GM12864 (cell line): ENCODE measurements at regions not wholly inside any gene's neighbourhood (a gene's known extent, or its start where the extent isn't known, plus 50 kb on each side); places are given as distances from the start of the nearest gene placed in this dataset.
A peak's percentile ranks its signal among the peaks of the same experiment; 100 is the strongest.

Experiments used
- DNase-seq: peaks from one replicate; pipeline ENCODE4 v3.0.0-alpha.2; 2011; ENCODE audit warnings: low read depth
- H3K4me3 ChIP-seq: 2 replicates; pipeline ENCODE4 v1.5.1; 2011; ENCODE audit warnings: mild to moderate bottlenecking, low read depth, low read length, control low read depth
- TF ChIP-seq, protein P1 (sequence below): IDR thresholded peaks from 2 replicates; pipeline ENCODE4 v1.5.1; 2011; ENCODE audit warnings: low read depth, mild to moderate bottlenecking, moderate library complexity, low read length, control low read depth, inconsistent platforms; ENCODE audit errors: missing control alignments

DNA sequence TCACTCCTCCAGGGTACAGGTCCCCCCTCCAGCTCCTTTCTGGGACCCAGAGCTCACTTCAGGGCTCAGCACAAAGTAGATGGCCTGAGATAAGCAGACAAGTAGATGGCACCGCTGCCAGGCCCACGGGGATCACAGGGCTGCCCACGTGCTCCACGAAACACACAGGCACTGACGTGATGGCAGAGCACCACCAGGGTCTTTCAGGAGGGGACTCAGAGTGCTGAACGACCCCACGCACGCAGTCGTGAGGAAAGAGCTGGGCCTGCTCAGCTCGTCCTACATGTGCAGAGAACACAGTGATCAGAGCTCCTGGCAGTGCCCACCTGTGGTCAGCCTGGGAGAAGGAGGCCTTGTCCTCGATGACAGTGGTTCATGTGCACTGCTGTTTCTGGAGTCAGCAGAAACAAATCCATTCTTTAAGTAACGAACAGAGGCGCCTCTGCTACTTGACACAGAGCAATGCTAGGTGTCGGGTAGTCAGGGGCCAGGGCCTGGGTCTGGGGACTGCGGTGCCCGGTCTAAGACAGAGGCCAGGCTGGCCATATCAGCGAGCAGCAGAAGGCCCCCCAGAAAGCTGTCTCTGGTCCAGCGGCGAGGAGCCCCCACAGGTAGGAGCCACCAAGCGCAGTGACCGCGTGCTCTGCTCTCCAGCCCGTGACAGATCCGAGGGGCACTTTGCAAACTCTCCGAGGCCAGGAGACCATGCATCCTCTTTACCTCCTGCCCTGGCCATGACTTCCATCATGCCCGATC lies 129.8 kb upstream of the FAM20C start:
- DNase-seq, result no peak

DNA sequence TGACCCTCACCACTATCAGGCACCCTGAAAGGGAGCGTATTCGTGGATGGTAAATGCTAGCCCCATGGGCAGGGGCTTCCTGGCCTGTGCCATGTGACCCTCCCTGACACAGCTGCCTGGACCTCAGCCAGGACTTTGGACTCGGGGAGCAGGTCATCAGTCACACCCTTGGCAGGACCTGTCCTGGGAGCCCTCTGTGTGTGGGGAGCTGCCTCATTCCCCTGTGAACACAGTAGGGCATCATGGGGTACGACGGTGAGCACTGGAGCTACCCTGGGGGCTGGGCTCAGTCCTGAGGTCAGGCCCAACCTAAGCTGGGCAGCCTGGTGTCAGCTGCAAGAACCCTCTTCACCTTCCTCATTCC lies 129.3 kb upstream of the FAM20C start:
- H3K4me3 ChIP-seq, result no peak overlapping the region
- DNase-seq, result no peak
- TF ChIP-seq, protein P1, sequence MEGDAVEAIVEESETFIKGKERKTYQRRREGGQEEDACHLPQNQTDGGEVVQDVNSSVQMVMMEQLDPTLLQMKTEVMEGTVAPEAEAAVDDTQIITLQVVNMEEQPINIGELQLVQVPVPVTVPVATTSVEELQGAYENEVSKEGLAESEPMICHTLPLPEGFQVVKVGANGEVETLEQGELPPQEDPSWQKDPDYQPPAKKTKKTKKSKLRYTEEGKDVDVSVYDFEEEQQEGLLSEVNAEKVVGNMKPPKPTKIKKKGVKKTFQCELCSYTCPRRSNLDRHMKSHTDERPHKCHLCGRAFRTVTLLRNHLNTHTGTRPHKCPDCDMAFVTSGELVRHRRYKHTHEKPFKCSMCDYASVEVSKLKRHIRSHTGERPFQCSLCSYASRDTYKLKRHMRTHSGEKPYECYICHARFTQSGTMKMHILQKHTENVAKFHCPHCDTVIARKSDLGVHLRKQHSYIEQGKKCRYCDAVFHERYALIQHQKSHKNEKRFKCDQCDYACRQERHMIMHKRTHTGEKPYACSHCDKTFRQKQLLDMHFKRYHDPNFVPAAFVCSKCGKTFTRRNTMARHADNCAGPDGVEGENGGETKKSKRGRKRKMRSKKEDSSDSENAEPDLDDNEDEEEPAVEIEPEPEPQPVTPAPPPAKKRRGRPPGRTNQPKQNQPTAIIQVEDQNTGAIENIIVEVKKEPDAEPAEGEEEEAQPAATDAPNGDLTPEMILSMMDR, result no peak

More for the DNA sequence above, 129.8 kb upstream of the FAM20C start:
- no peak overlapping the region for H3K4me3 ChIP-seq
- TF ChIP-seq, protein P1, result no peak

DNA sequence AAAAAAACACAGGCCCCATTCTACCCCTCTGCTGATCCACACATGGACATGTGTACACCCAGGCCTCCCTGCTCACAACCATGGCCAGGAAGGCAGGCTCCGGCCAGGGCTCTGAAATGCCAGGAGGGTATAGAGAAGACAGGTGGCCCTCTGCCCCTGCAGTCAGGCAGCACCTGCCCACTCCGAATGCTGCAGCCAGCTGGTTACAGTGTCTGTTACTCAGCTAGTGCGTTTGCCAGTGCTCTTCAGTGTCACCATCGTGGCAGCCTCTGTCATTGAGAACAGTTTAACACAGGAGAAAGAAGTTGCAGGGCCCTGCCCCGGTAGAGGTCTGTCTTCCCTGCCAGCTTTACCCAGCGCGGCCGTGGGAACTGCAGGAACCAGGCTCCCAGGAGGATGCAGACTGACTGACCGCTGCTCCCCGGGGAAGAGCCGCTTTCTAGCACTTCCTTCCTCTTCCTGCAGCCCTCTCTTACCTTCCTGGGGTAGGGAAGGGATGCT lies 128.8 kb upstream of the FAM20C start:
- TF ChIP-seq, protein P1, result no peak
- no peak for DNase-seq
- H3K4me3 ChIP-seq, result no peak overlapping the region

DNA sequence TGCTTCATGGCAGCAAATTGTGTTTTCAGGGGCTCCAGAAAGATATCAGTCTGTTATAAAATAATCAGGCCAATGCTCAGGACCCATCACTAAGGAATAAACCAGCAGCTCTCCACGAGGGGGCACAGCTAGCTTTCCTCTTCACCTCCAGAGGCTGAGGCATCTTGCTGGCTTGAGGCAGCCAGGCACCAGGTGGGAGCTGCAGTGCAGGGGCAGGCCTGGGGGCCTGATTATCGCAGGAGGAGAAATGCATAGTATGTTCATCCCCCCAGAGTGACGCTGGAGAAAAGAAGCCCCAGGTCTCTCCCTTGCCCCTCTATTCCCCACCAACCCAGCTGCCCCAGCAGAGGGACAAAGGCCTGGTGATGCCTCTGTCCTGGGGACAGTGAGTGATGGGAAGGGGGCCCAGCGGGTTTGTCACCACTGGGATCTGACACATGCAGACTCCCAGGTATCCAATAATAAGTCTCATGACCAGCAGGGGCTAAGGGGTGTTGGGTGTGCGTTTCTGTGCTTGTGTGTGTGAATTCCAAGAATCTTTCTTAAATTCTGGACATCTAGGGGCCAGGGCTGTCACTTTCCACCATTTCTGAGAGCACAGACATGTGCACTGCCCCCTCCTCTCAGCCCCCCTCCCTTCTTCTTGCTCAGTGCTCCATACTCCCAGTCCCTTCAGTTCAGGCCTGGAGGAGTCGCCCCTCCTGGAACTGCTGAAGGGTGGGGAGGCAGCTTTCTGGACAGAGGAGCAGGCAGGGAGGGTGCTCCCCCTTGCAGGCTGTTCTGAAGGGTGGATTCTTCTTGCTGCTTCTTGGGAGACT lies 128.1 kb upstream of the FAM20C start:
- TF ChIP-seq, protein P1, result peak; percentile 12
- DNase-seq, result no peak
- no peak overlapping the region for H3K4me3 ChIP-seq

DNA sequence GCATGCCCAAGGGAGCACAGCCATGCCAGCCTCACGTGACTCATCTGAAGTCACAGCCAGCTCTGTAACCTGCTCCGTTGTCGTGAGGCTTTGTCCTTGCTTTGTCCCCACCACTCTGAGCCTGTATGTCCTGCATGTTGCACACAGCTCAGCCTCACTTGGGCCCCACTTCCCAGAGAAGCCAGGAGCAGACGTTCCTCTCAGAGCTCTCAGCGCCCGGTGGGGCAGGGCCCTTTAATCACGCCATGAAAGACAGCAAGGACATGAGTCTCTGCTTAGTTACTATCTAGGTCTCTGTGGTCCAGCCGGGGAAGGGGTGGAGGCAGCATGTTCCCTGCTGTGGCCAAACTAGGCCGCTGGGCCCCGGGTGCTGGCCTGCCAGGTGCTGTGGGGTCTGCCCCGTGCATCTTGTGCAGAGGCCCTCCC lies 127.4 kb upstream of the FAM20C start:
- no peak for DNase-seq
- H3K4me3 ChIP-seq, result no peak overlapping the region
- TF ChIP-seq, protein P1, result no peak

DNA sequence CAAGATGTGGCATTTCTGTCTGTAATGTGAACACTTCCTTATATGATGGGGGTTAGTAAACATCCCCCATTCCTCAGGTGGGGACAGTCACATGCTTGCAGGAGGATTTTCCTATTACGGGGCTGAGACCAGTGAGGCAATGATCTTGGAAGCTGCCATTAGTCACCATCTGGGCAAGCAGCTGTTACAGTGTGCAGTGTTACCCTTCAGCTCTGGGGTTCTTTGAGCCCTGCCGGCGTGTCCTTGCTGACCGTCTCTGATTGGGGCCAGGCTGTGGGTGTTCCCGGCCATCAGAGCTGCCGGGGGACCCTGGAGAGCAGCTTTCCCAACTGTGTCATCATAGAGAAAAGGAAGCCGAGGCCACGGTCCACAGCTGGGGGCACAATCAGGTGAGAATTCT lies 126.8 kb upstream of the FAM20C start:
- DNase-seq, result no peak
- TF ChIP-seq, protein P1, result no peak
- H3K4me3 ChIP-seq, result no peak overlapping the region
